Psoas muscle (tissue), 7 donors: ENCODE measurements at regions not wholly inside any gene's neighbourhood (a gene's known extent, or its start where the extent isn't known, plus 50 kb on each side); places are given as distances from the start of the nearest gene placed in this dataset.
"Not testable (repeated sequence)": the region's sequence is repeated elsewhere in the genome, so short reads cannot be mapped to it uniquely, and the experiment has no call there.

Source experiments
- ATAC-seq, 4 donors: fragments of 200-7000 bp; cut with Tn5 transposase; one replicate each; pipeline ENCODE4 v1.9.1; 2020; ENCODE audit warnings: moderate library complexity in 3 of 4, mild to moderate bottlenecking in 2 of 4
- DNase-seq, 2 donors: peaks; one replicate each; pipeline ENCODE4 v3.0.0-alpha.2; 2020
- H3K27ac ChIP-seq: fragments of 200-600 bp; one replicate; pipeline ENCODE4 v1.8.0; 2022
- H3K27me3 ChIP-seq, 3 donors: fragments of 200-600 bp in 1 of 3; one replicate each; pipeline versions ENCODE4 v1.6.1 to v1.8.0; 2013 to 2022; ENCODE audit warnings: low read length in 2 of 3, mild to moderate bottlenecking in 2 of 3, moderate library complexity in 1 of 3; ENCODE audit not compliant: insufficient read depth in 3 of 3
- H3K36me3 ChIP-seq, 2 donors: fragments of 200-600 bp in 1 of 2; one replicate each; pipeline versions ENCODE4 v1.6.1 to v1.8.0; 2013 to 2022; ENCODE audit warnings: low read depth in 1 of 2, mild to moderate bottlenecking in 1 of 2, moderate library complexity in 1 of 2; ENCODE audit not compliant: insufficient read depth in 1 of 2
- H3K4me1 ChIP-seq: fragments of 200-600 bp; one replicate; pipeline ENCODE4 v1.8.0; 2022
- H3K4me3 ChIP-seq: fragments of 200-600 bp; one replicate; pipeline ENCODE4 v1.8.0; 2022; ENCODE audit warnings: mild to moderate bottlenecking
- H3K9me3 ChIP-seq: fragments of 200-600 bp; one replicate; pipeline ENCODE4 v1.8.0; 2022
- CTCF ChIP-seq: fragments of 200-600 bp; IDR thresholded peaks from one replicate; pipeline ENCODE4 v1.8.0; 2022; ENCODE audit warnings: antibody characterized with exemption
- WGBS, 3 donors: extraction: QIAGEN DNeasy Blood & Tissue Kit; methylation state at CpG; one replicate each; pipeline versions ENCODE4 v1.1.6 to v1.1.7; 2013; 5-methylcytosine and 5-hydroxymethylcytosine counted together
- intact Hi-C, 2 donors: fragments of 100-400 bp; cut with DNase I; formaldehyde crosslinking; loops; one replicate each; pipeline versions ENCODE4 v1.11.0 to v1.14.2; 2022
- donor health status: healthy with polysubstance abuse.
- donor health status: DM: no; HTN: no; CAD: no; lungs with moderate emphysema.
- donor health status: Bipolar disorder and iron deficiency.
- donor health status: healthy.
- donor health status: DM: yes; HTN: yes; CAD: no.
- donor health status: DM: no; HTN: no; CAD: no.
- donor health status: DM: yes; HTN: yes; CAD: no.

GRCh38 chr1:29554208-29554778 is 318.0 kb downstream of the PTPRU start:
- H3K4me1 ChIP-seq: no peaks in the 10 kb centered on the region
- H3K4me3 ChIP-seq: no peak overlapping the region
- peaks cover 0 to 9% (median 0%) of the 10 kb centered on the region in 3 donors for H3K27me3 ChIP-seq
- no peak for TF ChIP-seq CTCF
- no peak overlapping the region for H3K27ac ChIP-seq
- no peaks in the 10 kb centered on the region for H3K9me3 ChIP-seq
- ATAC-seq (no peak), DNase-seq (no peak)
- 94 to 100% (median 95%) methylated on average over 2 of the region's 2 CpGs for WGBS, 3 donors
- intact Hi-C loops: no loop called here
- no peaks in the 10 kb centered on the region for H3K36me3 ChIP-seq

DNA sequence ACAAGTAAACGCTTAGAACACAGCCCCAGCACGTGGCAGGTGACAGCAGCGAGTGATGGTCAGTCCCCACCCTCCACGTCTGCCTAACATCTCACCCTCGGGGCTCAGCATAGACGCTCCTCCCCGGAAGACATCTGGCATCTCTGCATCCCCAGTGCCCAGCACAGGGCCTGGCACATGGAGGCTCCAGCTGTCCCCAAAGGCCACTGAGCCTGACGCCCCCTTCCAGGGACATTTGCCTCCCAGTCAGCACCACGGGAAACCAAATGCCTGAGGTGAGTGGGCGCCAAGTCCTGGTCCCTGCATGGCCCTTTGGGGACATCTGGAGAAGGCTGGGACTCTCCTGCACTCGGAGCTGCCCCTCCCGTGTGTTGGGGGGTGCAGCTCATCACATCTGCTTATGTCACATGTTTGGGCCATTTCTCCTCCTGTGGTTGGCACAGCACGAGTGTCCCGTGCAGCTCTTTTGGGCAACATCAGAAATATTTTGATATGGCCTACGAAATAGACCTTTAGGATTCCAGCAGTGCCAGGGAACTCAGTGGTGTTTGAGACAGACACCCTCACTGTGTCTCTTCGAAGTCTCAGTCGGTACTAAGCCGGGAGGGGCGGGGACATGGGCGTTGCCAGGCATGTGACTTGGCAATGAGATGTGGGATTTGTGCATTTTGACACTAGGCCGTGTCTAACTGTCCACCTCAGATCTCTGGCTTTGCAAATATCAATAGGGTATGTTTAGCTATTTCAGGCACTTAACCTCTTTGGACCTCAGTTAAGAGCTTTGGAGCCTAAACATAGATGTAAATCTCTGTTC is 315.0 kb downstream of the PTPRU start:
- H3K27ac ChIP-seq: no peak overlapping the region
- intact Hi-C loops: no loop called here
- no peaks in the 10 kb centered on the region for H3K4me1 ChIP-seq
- ATAC-seq (no peak), DNase-seq (no peak)
- H3K9me3 ChIP-seq: no peaks in the 10 kb centered on the region
- TF ChIP-seq CTCF: no peak
- peaks cover 0 to 5% (median 0%) of the 10 kb centered on the region in 3 donors for H3K27me3 ChIP-seq
- no peaks in the 10 kb centered on the region for H3K36me3 ChIP-seq
- WGBS, 3 donors: 23 to 46% (median 25%) methylated on average over 21 of the region's 21 CpGs
- H3K4me3 ChIP-seq: no peak overlapping the region

DNA sequence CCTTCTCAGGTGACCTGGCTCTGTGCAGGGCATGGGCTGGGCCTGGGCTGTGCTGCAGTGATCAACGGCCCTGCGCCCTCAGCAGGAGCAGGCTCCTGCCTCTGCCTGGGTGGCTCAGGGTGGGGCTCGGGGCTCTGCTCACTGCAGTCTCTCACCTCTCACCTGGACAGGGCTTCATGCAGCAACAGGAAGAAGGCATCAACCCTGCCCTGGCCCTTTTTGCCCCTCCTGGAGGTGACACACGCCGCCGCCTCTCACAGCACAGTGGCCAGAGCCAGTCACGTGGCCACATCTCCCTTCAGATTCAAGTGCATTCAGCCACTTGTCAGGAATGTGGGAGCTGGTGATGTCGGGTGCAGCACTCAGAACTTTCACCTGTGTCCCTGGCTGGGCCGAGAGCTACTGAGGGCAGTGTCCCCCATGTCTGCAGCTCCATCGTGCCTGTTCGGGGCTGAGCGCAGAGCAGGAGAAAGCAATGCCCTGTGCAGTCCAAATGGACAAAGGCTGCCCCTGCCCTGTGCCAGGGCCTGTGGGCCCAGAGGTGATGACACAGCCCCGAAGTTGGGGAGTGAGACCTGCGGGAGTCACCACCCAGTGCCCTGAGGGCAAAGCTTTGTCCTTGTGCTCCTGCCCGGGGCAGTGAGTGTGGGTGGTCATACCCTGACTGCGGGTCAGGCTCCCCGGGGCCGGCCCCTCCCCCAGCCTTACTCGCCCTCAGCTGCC is 314.0 kb downstream of the PTPRU start:
- intact Hi-C loops: no loop called here
- no peak overlapping the region for H3K4me3 ChIP-seq
- TF ChIP-seq CTCF: no peak
- peaks cover 0 to 5% (median 0%) of the 10 kb centered on the region in 3 donors for H3K27me3 ChIP-seq
- H3K9me3 ChIP-seq: no peaks in the 10 kb centered on the region
- no peak for DNase-seq
- no peaks in the 10 kb centered on the region for H3K36me3 ChIP-seq
- H3K4me1 ChIP-seq: no peaks in the 10 kb centered on the region
- WGBS, 3 donors: 76 to 82% (median 80%) methylated on average over 19 of the region's 19 CpGs
- no peak overlapping the region for H3K27ac ChIP-seq
- ATAC-seq: no peak

DNA sequence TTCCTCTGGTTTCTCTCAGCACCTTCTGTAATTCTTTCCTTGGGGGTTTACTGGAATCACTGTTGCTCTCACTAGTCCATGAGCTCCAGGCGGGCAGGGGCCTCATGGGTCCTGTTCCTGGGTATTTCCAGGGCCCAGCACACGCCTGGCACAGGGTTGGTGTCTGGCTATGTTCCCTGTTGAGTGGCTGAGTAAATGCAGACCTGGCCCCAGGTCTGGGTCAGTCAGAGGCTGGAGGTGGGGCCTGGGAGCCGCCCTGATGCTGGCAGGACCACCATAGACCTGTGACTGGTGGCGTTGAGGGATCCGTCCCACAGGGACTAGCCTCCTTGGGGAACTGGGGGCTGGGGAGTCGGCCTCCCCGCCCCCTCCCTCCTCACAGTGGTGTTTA is 313.4 kb downstream of the PTPRU start:
- 81 to 92% (median 85%) methylated on average over 7 of the region's 7 CpGs for WGBS, 3 donors
- ATAC-seq, H3K9me3 ChIP-seq, H3K27me3 ChIP-seq, H3K27ac ChIP-seq, intact Hi-C loops, H3K4me3 ChIP-seq, H3K4me1 ChIP-seq, H3K36me3 ChIP-seq, DNase-seq: not testable (repeated sequence)

GRCh38 chr1:29549001-29549400 is 312.7 kb downstream of the PTPRU start:
- H3K9me3 ChIP-seq: no peaks in the 10 kb centered on the region
- TF ChIP-seq CTCF: no peak
- DNase-seq (no peak), ATAC-seq (no peak)
- peaks cover 0 to 5% (median 0%) of the 10 kb centered on the region in 3 donors for H3K27me3 ChIP-seq
- WGBS, 3 donors: 71 to 75% (median 73%) methylated on average over 6 of the region's 6 CpGs
- H3K27ac ChIP-seq: no peak overlapping the region
- H3K4me1 ChIP-seq: no peaks in the 10 kb centered on the region
- H3K36me3 ChIP-seq: no peaks in the 10 kb centered on the region
- intact Hi-C loops: no loop called here
- H3K4me3 ChIP-seq: no peak overlapping the region
